ENCODE measurements at regions not wholly inside any gene's neighbourhood (a gene's known extent, or its start where the extent isn't known, plus 50 kb on each side); places are given as distances from the start of the nearest gene placed in this dataset.

GRCh38 chr9:81371824-81372223, 317.5 kb downstream of the TLE1 start:
- no peaks in the 10 kb centered on the region for H3K9me3 ChIP-seq (ENCODE audit: insufficient read depth, low read depth, low read length)
- no peak for TF ChIP-seq EZH2phosphoT487 (IDR thresholded peaks at IDR 0.05; ENCODE audit: borderline replicate concordance)
- TF ChIP-seq, protein P1, sequence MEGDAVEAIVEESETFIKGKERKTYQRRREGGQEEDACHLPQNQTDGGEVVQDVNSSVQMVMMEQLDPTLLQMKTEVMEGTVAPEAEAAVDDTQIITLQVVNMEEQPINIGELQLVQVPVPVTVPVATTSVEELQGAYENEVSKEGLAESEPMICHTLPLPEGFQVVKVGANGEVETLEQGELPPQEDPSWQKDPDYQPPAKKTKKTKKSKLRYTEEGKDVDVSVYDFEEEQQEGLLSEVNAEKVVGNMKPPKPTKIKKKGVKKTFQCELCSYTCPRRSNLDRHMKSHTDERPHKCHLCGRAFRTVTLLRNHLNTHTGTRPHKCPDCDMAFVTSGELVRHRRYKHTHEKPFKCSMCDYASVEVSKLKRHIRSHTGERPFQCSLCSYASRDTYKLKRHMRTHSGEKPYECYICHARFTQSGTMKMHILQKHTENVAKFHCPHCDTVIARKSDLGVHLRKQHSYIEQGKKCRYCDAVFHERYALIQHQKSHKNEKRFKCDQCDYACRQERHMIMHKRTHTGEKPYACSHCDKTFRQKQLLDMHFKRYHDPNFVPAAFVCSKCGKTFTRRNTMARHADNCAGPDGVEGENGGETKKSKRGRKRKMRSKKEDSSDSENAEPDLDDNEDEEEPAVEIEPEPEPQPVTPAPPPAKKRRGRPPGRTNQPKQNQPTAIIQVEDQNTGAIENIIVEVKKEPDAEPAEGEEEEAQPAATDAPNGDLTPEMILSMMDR (conservative IDR thresholded peaks at IDR 0.05; ENCODE audit: low read length): no peak
- peaks cover 8% of the 10 kb centered on the region for H3K4me1 ChIP-seq (ENCODE audit: insufficient read depth, low read length, poor library complexity, severe bottlenecking)
- H2AFZ ChIP-seq (ENCODE audit: low read length): no peak overlapping the region
- no peaks in the 10 kb centered on the region for H3K27me3 ChIP-seq (ENCODE audit: insufficient read depth, low read length, poor library complexity, severe bottlenecking)
- no peaks in the 10 kb centered on the region for H3K36me3 ChIP-seq (ENCODE audit: insufficient read depth, low read length)
- no peaks in the 10 kb centered on the region for H4K20me1 ChIP-seq (ENCODE audit: insufficient read depth, low read length, poor library complexity, severe bottlenecking)
- no peaks in the 10 kb centered on the region for H3K79me2 ChIP-seq (ENCODE audit: insufficient read depth, low read length)
- no peak overlapping the region for H3K4me2 ChIP-seq (ENCODE audit: low read depth, low read length, poor library complexity, severe bottlenecking)
- H3K9ac ChIP-seq (ENCODE audit: low read depth, low read length, poor library complexity, severe bottlenecking): no peak overlapping the region
- H3K9me2 ChIP-seq (replicated peaks; ENCODE audit: low read depth, low read length): no peaks in the 10 kb centered on the region
- H3F3A ChIP-seq (ENCODE audit: low read depth): no peaks in the 10 kb centered on the region
- H3K4me3 ChIP-seq (ENCODE audit: low read length, poor library complexity, severe bottlenecking): no peak overlapping the region

GRCh38 chr9:81370650-81371049, 318.7 kb downstream of the TLE1 start:
- H3K9ac ChIP-seq (ENCODE audit: low read depth, low read length, poor library complexity, severe bottlenecking): no peak overlapping the region
- peaks cover 8% of the 10 kb centered on the region for H3K4me1 ChIP-seq (ENCODE audit: insufficient read depth, low read length, poor library complexity, severe bottlenecking)
- no peaks in the 10 kb centered on the region for H3K27me3 ChIP-seq (ENCODE audit: insufficient read depth, low read length, poor library complexity, severe bottlenecking)
- H3K36me3 ChIP-seq (ENCODE audit: insufficient read depth, low read length): no peaks in the 10 kb centered on the region
- no peaks in the 10 kb centered on the region for H3K9me2 ChIP-seq (replicated peaks; ENCODE audit: low read depth, low read length)
- H3K79me2 ChIP-seq (ENCODE audit: insufficient read depth, low read length): no peaks in the 10 kb centered on the region
- no peaks in the 10 kb centered on the region for H4K20me1 ChIP-seq (ENCODE audit: insufficient read depth, low read length, poor library complexity, severe bottlenecking)
- TF ChIP-seq, protein P1 (conservative IDR thresholded peaks at IDR 0.05; ENCODE audit: low read length): no peak
- no peak overlapping the region for H2AFZ ChIP-seq (ENCODE audit: low read length)
- no peak overlapping the region for H3K4me2 ChIP-seq (ENCODE audit: low read depth, low read length, poor library complexity, severe bottlenecking)
- H3K9me3 ChIP-seq (ENCODE audit: insufficient read depth, low read depth, low read length): no peaks in the 10 kb centered on the region
- H3K4me3 ChIP-seq (ENCODE audit: low read length, poor library complexity, severe bottlenecking): no peak overlapping the region
- no peaks in the 10 kb centered on the region for H3F3A ChIP-seq (ENCODE audit: low read depth)

DNA sequence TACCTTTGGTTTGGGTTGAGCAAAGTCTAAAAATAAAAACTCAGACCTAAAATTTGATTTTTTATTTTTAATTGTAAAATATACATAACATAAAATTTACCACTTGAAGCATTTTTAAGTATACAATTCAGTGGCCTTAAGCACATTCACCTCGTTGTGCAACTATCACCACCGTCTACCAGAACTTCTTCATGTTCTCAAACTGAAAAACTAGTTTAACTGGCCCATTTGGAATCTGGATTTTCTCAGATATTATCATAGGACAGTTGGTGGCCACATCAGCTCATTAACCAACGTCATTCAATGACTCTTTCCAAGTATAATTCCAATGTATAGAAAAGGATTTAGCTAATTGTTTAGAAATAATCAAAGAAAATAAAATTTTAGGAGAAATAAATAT, 319.3 kb downstream of the TLE1 start:
- Histone ChIP-seq H2AFZ (ENCODE audit: low read length) (no peak overlapping the region), H3K4me2 (ENCODE audit: low read depth, low read length, poor library complexity, severe bottlenecking) (no peak overlapping the region), H3K9ac (ENCODE audit: low read depth, low read length, poor library complexity, severe bottlenecking) (no peak overlapping the region), H3K27me3 (ENCODE audit: insufficient read depth, low read length, poor library complexity, severe bottlenecking) (no peaks in the 10 kb centered on the region), H3K36me3 (ENCODE audit: insufficient read depth, low read length) (no peaks in the 10 kb centered on the region), H3K9me2 (replicated peaks; ENCODE audit: low read depth, low read length) (no peaks in the 10 kb centered on the region), H3K79me2 (ENCODE audit: insufficient read depth, low read length) (no peaks in the 10 kb centered on the region), H3K4me1 (ENCODE audit: insufficient read depth, low read length, poor library complexity, severe bottlenecking) (peaks cover 6% of the 10 kb centered on the region), H3K9me3 (ENCODE audit: insufficient read depth, low read depth, low read length) (no peaks in the 10 kb centered on the region), H3K4me3 (ENCODE audit: low read length, poor library complexity, severe bottlenecking) (no peak overlapping the region), H3F3A (ENCODE audit: low read depth) (no peaks in the 10 kb centered on the region), H4K20me1 (ENCODE audit: insufficient read depth, low read length, poor library complexity, severe bottlenecking) (no peaks in the 10 kb centered on the region)
- TF ChIP-seq, protein P1 (conservative IDR thresholded peaks at IDR 0.05; ENCODE audit: low read length): no peak
- no peak for TF ChIP-seq EZH2phosphoT487 (IDR thresholded peaks at IDR 0.05; ENCODE audit: borderline replicate concordance)

Data from Loucy (cell line).